ENCODE measurements at regions not wholly inside any gene's neighbourhood (a gene's known extent, or its start where the extent isn't known, plus 50 kb on each side); places are given as distances from the start of the nearest gene placed in this dataset.

GRCh38 chr2:12979066-12979465 lies 262.3 kb downstream of the TRIB2 start:
- DNase-seq, result no peak

- no peak for DNase-seq
Observed at GRCh38 chr2:12980817-12981216, 264.1 kb downstream of the TRIB2 start.

- DNase-seq, result no peak
Observed at GRCh38 chr2:12982149-12982584, 265.4 kb downstream of the TRIB2 start.

- DNase-seq, result no peak
Observed at GRCh38 chr2:12987246-12987645, 270.5 kb downstream of the TRIB2 start.

- DNase-seq, result no peak
Observed at GRCh38 chr2:12988279-12988678, 271.5 kb downstream of the TRIB2 start.

DNA sequence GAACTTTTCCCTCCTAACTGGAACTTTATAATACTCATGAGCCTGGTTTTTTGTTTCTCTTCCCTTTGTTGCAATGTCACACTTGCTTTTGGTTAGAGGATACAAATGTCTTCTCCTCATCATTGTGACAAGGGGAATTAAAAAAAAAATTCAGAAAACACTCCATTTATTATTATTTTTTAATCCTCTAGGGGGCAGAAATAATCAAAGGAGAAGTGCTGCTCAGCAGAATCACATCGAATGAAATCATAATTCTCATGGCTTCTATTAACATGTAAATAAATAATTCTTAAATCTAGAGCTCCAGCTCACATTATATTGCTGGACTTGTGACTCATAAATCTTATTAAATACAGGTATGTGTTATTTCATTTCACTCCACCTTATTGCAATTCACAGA lies 273.8 kb downstream of the TRIB2 start:
- no peak for DNase-seq

DNA sequence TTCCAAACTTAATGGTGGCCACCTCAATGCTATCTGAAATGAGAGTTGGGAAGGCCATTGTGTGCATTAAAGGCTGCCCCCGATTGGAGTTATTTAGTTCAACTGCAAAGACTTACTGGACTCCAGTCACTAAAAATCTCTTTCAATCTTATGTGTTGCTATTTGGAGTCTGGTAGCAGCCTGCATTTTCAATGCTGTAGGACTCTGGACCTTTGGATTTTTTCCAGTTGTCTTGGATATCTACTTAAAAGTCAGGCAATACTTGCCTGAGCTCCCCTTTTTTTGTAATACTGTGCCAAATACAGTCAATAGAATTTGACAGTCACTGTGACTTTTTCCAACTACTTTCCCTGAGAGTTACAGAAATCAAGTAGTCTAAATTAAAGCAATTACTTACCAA lies 281.9 kb downstream of the TRIB2 start:
- DNase-seq, result no peak

DNA sequence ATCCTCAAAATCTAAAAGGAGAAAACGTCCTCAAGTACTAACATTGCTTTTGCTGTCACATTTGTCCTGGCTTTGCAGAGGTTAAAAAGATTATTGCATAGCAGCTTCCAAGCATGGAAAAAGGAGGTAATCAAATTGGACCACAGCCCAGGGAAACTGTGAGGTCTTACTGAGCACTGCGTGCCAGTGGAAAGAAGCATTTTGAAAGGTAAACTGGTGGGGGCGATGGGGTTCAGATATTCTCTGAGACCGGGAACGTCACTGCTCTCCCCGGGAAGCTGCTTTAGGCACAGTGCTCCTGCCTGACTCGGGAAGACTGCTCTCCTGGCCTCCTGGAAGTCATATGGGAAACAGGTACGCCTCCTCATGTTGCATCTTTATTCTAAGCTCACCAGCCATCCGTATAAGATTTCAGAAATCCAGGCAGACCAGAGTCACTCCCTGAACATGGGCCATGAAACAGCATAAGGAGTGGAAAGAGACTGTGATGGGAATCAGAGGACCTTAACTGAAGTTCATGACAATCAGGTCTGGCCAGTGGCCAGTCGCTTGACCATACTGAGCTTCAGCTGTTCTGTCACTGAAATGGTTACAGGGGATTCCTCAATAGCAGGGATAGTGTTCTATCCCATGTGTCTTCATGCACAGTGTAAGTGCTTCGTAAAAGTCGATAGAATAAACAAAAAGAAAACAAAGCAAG lies 284.1 kb downstream of the TRIB2 start:
- DNase-seq, result no peak

GRCh38 chr2:13001408-13001807 lies 284.7 kb downstream of the TRIB2 start:
- DNase-seq, result no peak

DNA sequence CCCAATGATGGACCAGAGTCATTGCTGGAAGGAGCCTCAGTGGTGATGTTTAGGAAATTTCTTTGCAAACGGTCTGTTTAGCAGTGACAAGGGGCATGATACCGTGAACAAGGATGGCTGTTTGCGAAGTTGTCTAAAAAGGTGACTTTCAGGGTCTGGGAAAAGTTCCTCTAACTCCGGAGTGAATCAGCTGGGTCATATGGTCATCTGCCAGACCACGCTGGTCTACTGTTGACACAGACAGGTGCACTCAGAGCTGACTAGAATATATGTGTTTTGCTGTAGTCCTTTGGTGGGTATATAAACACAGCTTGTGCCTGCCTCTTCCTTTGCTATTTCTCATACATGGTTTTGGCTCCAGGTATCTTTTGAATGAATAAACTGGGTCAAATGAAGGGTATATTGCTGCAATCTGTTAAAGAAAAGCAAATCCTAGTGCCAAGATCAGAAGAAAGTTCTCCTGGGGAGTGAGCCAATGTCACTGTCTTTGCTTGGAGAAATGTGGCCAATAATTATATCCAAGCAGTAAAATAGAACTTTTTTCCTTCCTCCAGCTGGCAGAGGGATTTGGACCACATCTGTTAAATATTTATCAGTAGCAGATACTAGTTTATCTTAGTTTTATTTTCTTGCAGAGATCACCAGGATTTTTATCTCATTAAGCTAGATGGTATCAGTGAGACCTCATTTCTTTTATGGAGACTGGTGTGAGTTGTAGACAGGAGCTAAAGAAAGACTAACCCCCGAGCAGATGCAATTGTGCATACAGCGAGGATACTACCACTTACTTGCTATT lies 286.0 kb downstream of the TRIB2 start:
- DNase-seq, result no peak

DNA sequence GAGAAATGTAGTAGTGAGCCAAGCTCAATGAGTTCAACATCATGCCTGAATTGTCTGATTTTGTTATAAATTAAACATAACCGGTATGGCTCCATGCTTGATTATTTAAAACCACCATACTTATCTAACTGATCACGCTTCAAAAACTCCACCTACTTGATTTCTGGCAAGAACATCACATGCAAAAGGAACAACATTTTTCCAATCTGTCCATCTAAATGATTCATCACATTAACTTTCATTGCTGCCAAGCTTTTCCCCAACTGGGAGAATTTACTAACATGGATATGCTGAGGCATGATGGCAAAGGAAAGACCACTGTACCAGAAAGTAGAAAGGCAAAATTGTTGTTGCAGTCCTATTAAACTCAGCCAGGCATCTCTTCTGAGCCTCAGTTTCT lies 286.8 kb downstream of the TRIB2 start:
- no peak for DNase-seq

DNA sequence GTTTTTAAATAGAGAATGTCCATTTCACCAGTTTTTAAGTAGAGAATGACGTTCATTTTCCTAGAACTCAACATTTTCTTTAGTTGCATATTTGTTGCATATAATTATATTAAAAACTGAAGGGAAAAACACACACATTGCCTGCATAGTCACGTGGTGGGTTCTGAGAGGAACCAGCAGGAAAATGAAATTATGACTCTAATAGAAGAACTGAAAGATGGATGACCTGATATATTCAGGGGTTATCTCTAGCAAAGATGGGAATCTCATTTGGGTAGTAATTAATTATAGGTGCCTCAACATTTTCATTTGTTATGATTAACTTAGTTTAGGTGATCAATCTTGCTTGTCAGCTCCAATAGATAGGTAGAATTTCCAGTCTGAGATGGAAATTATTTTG lies 288.3 kb downstream of the TRIB2 start:
- DNase-seq, result no peak

DNA sequence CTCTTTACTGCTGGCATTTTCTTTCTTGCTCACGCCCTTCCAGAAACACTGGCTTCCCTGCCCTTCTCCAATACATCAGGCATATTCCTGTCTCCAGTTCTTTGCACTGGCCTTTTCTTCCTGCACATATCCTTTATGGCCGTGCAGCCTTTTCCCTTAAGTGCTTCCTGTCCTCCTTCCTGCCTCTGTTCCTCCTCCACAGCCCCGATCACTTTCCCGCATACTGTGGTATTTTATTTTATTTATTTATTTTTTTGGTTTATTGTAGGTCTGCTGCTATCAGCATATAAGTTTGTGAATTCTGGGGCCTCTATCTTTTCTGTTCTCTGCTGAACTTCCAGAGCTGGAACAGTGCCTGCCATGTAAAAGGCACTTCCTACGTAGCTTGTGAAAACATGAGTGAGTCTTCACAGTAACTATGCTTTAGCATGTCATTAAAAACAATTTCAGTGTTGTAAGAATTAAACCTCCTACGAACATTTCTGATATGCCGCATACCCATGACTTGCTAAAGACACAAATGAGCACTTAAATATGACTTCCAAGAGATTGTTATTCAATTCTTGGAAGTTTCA lies 289.1 kb downstream of the TRIB2 start:
- no peak for DNase-seq

- no peak for DNase-seq
Observed at GRCh38 chr2:13006426-13006825, 289.7 kb downstream of the TRIB2 start.

GRCh38 chr2:13006829-13007717 lies 290.3 kb downstream of the TRIB2 start:
- peak; percentile 47 for DNase-seq

DNA sequence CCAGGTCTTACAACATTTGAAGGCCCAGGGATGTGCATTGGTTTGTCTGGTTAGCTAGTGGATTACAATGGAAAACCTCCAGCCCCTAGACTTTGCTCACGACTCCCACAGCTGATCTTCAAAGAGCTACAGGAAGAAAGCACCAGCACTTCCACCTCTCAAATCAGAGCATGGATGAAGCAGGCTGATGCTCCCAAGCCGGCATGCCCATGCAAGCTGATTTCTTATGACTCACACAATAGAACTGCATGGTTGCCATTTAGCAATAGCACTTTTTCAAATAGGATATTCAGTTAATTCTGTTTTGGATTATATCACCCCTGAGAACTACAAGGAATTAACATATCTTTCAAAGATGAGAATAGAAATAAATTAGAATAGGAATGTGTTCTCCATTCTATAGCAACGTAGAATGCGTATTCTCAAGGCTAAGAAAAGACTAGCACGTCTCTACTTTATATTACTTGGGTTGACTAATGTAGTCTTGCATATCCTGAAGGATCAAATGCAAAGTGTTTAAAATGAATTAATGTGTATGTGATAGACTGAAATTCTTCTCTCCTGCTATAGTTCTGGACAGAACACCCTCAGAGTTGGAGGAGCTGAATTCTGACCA lies 292.4 kb downstream of the TRIB2 start:
- DNase-seq, result no peak

DNA sequence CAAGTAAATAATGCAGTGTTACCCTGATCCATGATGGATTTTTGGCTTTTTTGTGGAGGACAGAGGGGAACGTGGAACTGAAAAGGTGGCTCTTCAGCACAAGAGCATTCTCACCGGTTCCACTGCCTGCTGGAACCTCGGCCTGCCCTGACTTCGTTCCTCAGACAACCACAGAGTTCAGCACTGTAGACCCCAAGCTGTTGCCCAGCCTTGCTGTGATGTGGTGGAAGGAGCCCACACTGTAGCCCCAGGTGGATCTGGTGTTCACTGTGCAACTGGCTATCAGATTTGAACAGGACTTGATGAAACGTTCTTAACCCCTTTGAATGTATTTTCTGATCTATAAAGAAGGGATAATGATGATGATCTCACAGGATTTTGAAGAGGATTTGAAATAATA lies 293.5 kb downstream of the TRIB2 start:
- no peak for DNase-seq

- DNase-seq, result no peak
Observed at GRCh38 chr2:13014783-13015182, 298.0 kb downstream of the TRIB2 start.

- no peak for DNase-seq
Observed at GRCh38 chr2:13015532-13016320, 299.0 kb downstream of the TRIB2 start.

DNA sequence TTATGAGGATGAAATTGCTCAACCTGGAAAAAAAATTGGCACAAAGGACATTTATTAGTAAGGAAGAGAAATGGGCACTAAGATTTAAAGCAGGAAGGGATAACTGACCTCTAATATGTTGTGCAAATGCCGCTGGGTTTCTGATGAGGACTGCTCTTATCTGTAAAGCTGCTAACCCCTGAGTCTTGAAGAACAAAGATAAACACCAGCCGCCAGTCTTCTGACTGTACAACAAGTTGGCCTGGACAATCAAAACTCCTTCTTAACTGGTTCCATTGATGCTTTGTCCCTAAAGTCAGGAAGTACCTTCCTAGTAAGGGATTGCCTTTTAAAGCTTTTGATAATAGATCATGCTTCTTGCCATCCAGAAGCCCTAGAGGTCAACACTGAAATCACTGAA lies 301.8 kb downstream of the TRIB2 start:
- DNase-seq, result no peak

DNA sequence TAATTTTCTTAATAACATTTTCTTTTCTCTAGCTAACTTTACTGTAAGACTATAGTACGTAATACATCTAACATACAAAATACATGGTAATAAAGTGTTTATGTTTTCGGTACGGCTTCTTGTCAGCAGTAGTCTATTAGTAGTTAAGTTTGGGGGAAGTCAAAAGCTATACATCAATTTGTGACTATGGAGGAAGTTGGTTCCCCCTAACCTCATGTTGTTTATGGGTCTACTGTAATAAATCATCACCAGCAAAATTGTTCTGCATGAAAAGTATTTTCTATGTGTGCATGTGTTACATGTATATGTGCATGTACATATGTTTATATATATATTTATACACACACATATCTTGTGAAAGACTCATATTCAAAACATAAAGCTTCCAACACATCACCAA lies 303.0 kb downstream of the TRIB2 start:
- DNase-seq, result no peak

DNA sequence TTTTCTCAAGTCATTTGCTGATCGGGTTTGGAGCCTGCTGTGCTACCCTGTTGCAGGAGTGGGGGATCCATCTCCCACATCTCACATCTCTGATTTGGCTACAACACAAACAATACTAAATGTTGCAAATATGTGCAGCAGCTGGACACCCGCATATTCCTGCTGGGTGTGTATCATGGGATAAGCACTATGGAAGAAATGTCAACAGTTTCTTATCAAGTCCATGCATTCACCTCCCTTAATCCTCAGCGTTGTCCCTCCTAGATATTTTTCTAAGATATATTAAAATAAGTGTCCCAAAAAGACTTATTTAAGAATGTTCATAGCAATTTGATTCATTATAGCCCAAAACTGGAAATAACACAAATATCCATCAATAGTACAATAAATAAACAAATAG lies 303.7 kb downstream of the TRIB2 start:
- no peak for DNase-seq

Data from stimulated activated naive CD4-positive, alpha-beta T cell treated with Interleukin-2 at 50 U/mL for 16 hours (primary cell).